ENCODE measurements at regions not wholly inside any gene's neighbourhood (a gene's known extent, or its start where the extent isn't known, plus 50 kb on each side); places are given as distances from the start of the nearest gene placed in this dataset.
A peak's percentile ranks its signal among the peaks of the same experiment; 100 is the strongest.

DNA sequence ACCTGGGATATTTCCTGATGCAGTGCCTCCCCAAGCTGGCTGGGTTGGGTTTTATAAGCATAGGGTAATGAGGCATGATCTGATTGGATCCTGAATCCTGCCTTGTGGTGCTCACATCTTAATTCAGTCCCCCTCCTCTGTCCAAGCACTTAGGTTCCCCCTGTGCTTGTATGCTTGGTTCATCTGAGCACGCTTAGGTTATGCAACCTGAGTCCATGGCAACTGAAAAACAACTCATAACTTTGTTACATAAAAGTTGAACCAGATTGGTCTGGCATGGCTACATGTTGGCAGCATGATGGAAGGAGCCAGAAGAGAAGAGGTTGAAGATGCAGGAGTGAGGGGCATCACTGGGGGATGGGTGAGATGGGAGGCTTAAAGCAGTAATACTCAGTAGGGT, 57.3 kb upstream of the OSBPL3 start:
- no peak for TF ChIP-seq CTCF (IDR thresholded peaks at IDR 0.05; ENCODE audit: low read depth, low read length, missing control alignments)
- DNase-seq (ENCODE audit: low read depth) = no peak
- H3K4me3 ChIP-seq (ENCODE audit: low read depth, low read length) = no peak overlapping the region

- H3K4me3 ChIP-seq (ENCODE audit: low read depth, low read length) = no peak overlapping the region
- no peak for DNase-seq (ENCODE audit: low read depth)
- TF ChIP-seq CTCF (IDR thresholded peaks at IDR 0.05; ENCODE audit: low read depth, low read length, missing control alignments) = no peak
These were observed 55.3 kb upstream of the OSBPL3 start for GRCh38 chr7:25035274-25035673.

DNA sequence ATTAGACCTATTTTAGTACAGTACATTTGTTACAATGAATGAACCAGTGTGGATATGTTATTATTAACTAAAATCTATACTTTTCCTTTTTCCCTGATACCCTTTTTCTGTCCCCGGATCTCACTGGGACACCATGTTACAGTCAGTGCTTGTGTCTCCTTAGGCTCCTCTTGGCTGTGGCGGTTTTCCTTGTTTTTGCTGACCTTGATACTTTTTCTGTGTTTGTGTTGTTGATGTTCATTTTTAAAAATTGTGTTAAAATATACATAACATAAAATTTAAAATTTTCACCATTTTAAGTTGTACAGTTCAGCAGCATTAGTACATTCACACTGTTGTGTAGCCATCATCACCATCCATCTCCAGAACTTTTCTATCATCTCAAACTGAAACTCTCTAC, 54.2 kb upstream of the OSBPL3 start:
- H3K4me3 ChIP-seq (ENCODE audit: low read depth, low read length) = no peak overlapping the region
- DNase-seq (ENCODE audit: low read depth) = no peak
- no peak for TF ChIP-seq CTCF (IDR thresholded peaks at IDR 0.05; ENCODE audit: low read depth, low read length, missing control alignments)

DNA sequence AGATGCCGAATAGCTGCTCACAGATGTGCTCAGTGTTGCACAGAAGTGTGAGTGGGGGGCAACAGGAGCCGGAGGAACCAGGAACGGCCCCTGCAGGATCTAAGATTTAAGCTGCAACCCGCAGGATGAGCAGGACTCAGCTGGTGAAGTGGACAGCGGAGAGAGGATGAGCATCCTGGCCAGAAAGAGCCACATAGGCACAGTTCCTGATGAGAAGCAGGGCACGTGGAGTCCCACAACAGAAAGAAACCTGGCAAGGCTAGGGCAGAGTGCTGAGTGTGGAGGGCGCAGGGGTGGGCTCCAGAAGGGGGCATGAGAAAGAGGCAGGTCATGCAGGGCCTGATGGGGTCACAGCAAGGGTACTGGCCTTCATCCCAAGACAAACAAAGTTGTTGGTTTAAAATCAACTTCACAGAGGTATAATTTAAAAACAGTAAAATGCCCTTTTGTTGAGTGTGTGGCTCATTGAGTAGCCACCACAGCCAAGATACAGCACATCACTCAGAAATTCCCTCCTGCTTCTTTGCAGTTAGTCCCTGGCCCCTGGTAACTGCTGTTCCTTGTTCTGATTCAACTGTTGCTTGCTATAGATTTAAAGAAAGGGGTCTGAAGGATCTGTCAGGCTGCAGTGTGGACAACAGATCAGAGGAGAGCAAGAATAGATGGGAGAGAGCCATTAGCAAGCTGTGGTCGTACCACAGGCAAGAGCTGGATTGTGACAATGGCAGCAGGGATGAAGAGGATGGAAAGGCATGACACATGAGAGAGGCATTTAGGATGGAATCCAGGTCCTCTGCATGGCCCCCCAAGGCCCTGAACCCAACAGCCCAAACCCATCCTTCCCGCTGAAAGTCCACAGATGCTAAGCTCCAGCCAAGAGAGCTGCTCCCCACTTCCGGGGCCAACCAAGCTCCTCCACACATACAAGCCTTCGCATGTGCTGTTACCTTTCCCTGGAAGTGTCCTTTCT, 53.1 kb upstream of the OSBPL3 start:
- no peak for DNase-seq (ENCODE audit: low read depth)

GRCh38 chr7:25031432-25031831, 51.5 kb upstream of the OSBPL3 start:
- H3K4me3 ChIP-seq (ENCODE audit: low read depth, low read length) = no peak overlapping the region
- no peak for DNase-seq (ENCODE audit: low read depth)
- TF ChIP-seq CTCF (IDR thresholded peaks at IDR 0.05; ENCODE audit: low read depth, low read length, missing control alignments) = peak; percentile 6

More for the DNA sequence above, 53.1 kb upstream of the OSBPL3 start:
- no peak overlapping the region for H3K4me3 ChIP-seq (ENCODE audit: low read depth, low read length)
- no peak for TF ChIP-seq CTCF (IDR thresholded peaks at IDR 0.05; ENCODE audit: low read depth, low read length, missing control alignments)

DNA sequence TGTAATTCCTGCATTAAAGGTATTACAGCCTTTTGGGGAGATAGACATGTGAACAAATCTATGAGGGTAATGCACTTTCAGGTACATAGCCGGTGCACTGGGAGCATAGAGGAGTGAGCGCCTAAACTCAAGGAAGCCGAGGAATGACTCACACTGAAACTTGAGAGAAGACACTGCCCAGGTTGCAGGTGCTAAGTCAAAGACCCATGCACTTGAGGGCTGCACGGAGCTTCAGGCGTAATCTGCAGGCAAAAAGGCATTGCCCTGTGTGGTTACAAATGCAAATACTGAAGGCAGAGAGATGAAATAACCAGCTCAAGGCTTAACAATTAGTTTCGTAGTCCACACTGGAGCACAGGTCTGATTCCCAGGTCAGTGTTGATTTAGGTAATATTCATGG, 51.0 kb upstream of the OSBPL3 start:
- DNase-seq (ENCODE audit: low read depth) = peak; percentile 78
- no peak overlapping the region for H3K4me3 ChIP-seq (ENCODE audit: low read depth, low read length)
- TF ChIP-seq CTCF (IDR thresholded peaks at IDR 0.05; ENCODE audit: low read depth, low read length, missing control alignments) = no peak

Measured in GM12864 (cell line).